Endothelial cell of umbilical vein (primary cell): ENCODE measurements at regions not wholly inside any gene's neighbourhood (a gene's known extent, or its start where the extent isn't known, plus 50 kb on each side); places are given as distances from the start of the nearest gene placed in this dataset.

Experiments used
- BruUV-seq: library from RNA; stranded (reverse); fragments of 400-500 nt; replicated peaks from 2 replicates; lab custom pipeline; 2021; lab: Mats Ljungman, UMichigan
- CTCF ChIA-PET: fragments of 300-600, 350-600 bp; sonication (Branson Sonifier 250); formaldehyde crosslinking; loops from one replicate; lab custom pipeline; 2021; ENCODE audit warnings: antibody characterized with exemption, inconsistent platforms; lab: Charles Lee
- POLR2A ChIA-PET: fragments of 300-600, 350-600 bp; sonication (Branson Sonifier 250); formaldehyde crosslinking; loops from one replicate; lab custom pipeline; 2021; ENCODE audit warnings: antibody characterized with exemption, inconsistent platforms; lab: Charles Lee
- DNase-seq: peaks from one replicate; pipeline ENCODE4 v3.0.0-alpha.2; 2011; ENCODE audit warnings: low read depth, low spot score
- FAIRE-seq: peaks from 2 replicates; lab custom pipeline; 2011; peaks lifted over from hg19 to GRCh38; lab: Jason Lieb, UNC
- H2AFZ ChIP-seq: 2 replicates; pipeline ENCODE4 v1.6.0; 2012; ENCODE audit warnings: low read depth, low read length, control low read depth, inconsistent platforms
- H3K27ac ChIP-seq: 2 replicates; pipeline ENCODE4 v1.5.1; 2011; ENCODE audit warnings: low read depth, mild to moderate bottlenecking, control low read depth, low read length, moderate library complexity; ENCODE audit not compliant: insufficient read depth
- H3K27me3 ChIP-seq, 2 experiments: 2 replicates each; pipeline versions ENCODE4 v1.6.0 to v1.6.1; 2011; ENCODE audit warnings: low read length in 2 of 2, mixed read lengths in 1 of 2; ENCODE audit not compliant: control insufficient read depth in 2 of 2, insufficient read depth in 2 of 2
- H3K36me3 ChIP-seq, 2 experiments: 2 replicates in 1 of 2; 3 replicates in 1 of 2; pipeline ENCODE4 v1.5.1; 2011; ENCODE audit warnings: low read length in 2 of 2, mild to moderate bottlenecking in 1 of 2, moderate library complexity in 1 of 2; ENCODE audit not compliant: control insufficient read depth in 2 of 2, insufficient read depth in 2 of 2; ENCODE audit errors: extremely low read depth in 1 of 2
- H3K4me1 ChIP-seq: 3 replicates; pipeline ENCODE4 v1.5.1; 2011; ENCODE audit warnings: mild to moderate bottlenecking, low read length; ENCODE audit not compliant: control insufficient read depth, insufficient read depth; ENCODE audit errors: extremely low read depth
- H3K4me2 ChIP-seq: 2 replicates; pipeline ENCODE4 v1.6.1; 2011; ENCODE audit warnings: low read length, control low read depth, mixed read lengths; ENCODE audit not compliant: insufficient read depth
- H3K4me3 ChIP-seq, 3 experiments: fragments of 200-600 bp in 1 of 3; sonication (generic), shearing (Covaris generic) in 1 of 3; replicated peaks in 1 of 3; 2 replicates each; pipeline ENCODE4 v1.5.1; 2011 to 2016; ENCODE audit warnings: control low read depth in 3 of 3, low read length in 3 of 3, mild to moderate bottlenecking in 2 of 3, inconsistent platforms in 1 of 3, low read depth in 1 of 3, moderate library complexity in 1 of 3; ENCODE audit not compliant: insufficient read depth in 1 of 3
- H3K79me2 ChIP-seq: 2 replicates; pipeline ENCODE4 v1.6.0; 2012; ENCODE audit warnings: low read length, inconsistent platforms; ENCODE audit not compliant: control insufficient read depth, insufficient read depth
- H3K9ac ChIP-seq: replicated peaks from 2 replicates; pipeline ENCODE3; 2011; ENCODE audit warnings: low read length, control low read depth; ENCODE audit not compliant: insufficient read depth; ENCODE audit errors: extremely low read depth
- H3K9me1 ChIP-seq: replicated peaks from 3 replicates; pipeline ENCODE4 v1.6.0; 2011; ENCODE audit warnings: mild to moderate bottlenecking, low read length; ENCODE audit not compliant: control insufficient read depth, insufficient read depth; ENCODE audit errors: extremely low read depth
- H3K9me3 ChIP-seq: replicated peaks from 2 replicates; pipeline ENCODE4 v1.5.1; 2012; ENCODE audit warnings: low read length, inconsistent platforms; ENCODE audit not compliant: control insufficient read depth, insufficient read depth
- H4K20me1 ChIP-seq: replicated peaks from 2 replicates; pipeline ENCODE3; 2011; ENCODE audit warnings: mild to moderate bottlenecking, low read length; ENCODE audit not compliant: control insufficient read depth, insufficient read depth; ENCODE audit errors: extremely low read depth
- CTCF ChIP-seq, 2 donors: IDR thresholded peaks; 1 replicate in 1 of 2; 2 replicates in 1 of 2; pipeline ENCODE4 v1.5.1; 2011; ENCODE audit warnings: low read length in 2 of 2, mild to moderate bottlenecking in 2 of 2, moderate library complexity in 2 of 2, control low read depth in 1 of 2, inconsistent platforms in 1 of 2, low read depth in 1 of 2; ENCODE audit not compliant: insufficient read depth in 1 of 2; ENCODE audit errors: extremely low read depth in 1 of 2
- EZH2 ChIP-seq: IDR thresholded peaks from 2 replicates; pipeline ENCODE4 v1.6.1; 2012; ENCODE audit warnings: borderline replicate concordance, low read depth, mild to moderate bottlenecking, moderate library complexity, low read length, inconsistent platforms; ENCODE audit not compliant: severe bottlenecking
- JUN ChIP-seq: IDR thresholded peaks from 2 replicates; pipeline ENCODE4 v1.6.1; 2011; ENCODE audit warnings: borderline replicate concordance, low read depth; ENCODE audit not compliant: insufficient read length, insufficient read depth
- MAX ChIP-seq: IDR thresholded peaks from 2 replicates; pipeline ENCODE4 v1.6.1; 2011; ENCODE audit not compliant: insufficient read depth, insufficient read length
- MYC ChIP-seq: IDR thresholded peaks from one replicate; pipeline ENCODE4 v1.6.1; 2011; ENCODE audit warnings: mild to moderate bottlenecking, low read depth, low read length
- POLR2A ChIP-seq: IDR thresholded peaks from 2 replicates; pipeline ENCODE4 v1.6.1; 2012; ENCODE audit warnings: low read depth, mild to moderate bottlenecking, control low read depth, low read length
- POLR2AphosphoS5 ChIP-seq: IDR thresholded peaks from 2 replicates; pipeline ENCODE4 v1.6.1; 2012; ENCODE audit warnings: low read depth, mild to moderate bottlenecking, control low read depth, low read length, moderate library complexity; ENCODE audit not compliant: insufficient read depth
- dilution Hi-C: fragments of 300-500 bp; cut with MboI; formaldehyde crosslinking; loops from one replicate; pipeline ENCODE4 v1.15.0; 2019; ENCODE audit warnings: low sequenced_read_pairs; ENCODE audit not compliant: extremely low pct_ligation_motif_present
- intact Hi-C: fragments of 100-400 bp; cut with micrococcal nuclease; formaldehyde crosslinking; loops from one replicate; pipeline ENCODE4 v1.10.0; 2022

GRCh38 chr20:52892023-52892422 lies 80.1 kb upstream of the TSHZ2 start:
- intact Hi-C loops, result no loop called here
- Histone ChIP-seq H3K4me2 (no peak overlapping the region), H3K4me1 (no peaks in the 10 kb centered on the region), H2AFZ (no peak overlapping the region), H3K9me1 (no peaks in the 10 kb centered on the region), H3K4me3 (no peak overlapping the region), H3K27me3 (no peaks in the 10 kb centered on the region), H3K9ac (no peak overlapping the region), H4K20me1 (no peaks in the 10 kb centered on the region), H3K79me2 (no peaks in the 10 kb centered on the region), H3K36me3 (no peaks in the 10 kb centered on the region), H3K9me3 (no peaks in the 10 kb centered on the region), H3K27ac (no peak overlapping the region)
- POLR2A ChIA-PET, result no interaction called here
- dilution Hi-C loops, result no loop called here
- DNase-seq, result no peak
- no TSS peak for BruUV-seq
- FAIRE-seq, result no peak
- CTCF ChIA-PET, result no interaction called here
- TF ChIP-seq JUN (no peak), POLR2AphosphoS5 (no peak)

- no TSS peak for BruUV-seq
- Histone ChIP-seq H3K9me1 (no peaks in the 10 kb centered on the region), H3K27me3 (no peaks in the 10 kb centered on the region), H4K20me1 (no peaks in the 10 kb centered on the region), H3K9me3 (no peaks in the 10 kb centered on the region), H2AFZ (no peak overlapping the region), H3K4me1 (no peaks in the 10 kb centered on the region), H3K4me3 (no peak overlapping the region), H3K27ac (no peak overlapping the region), H3K9ac (no peak overlapping the region), H3K36me3 (no peaks in the 10 kb centered on the region), H3K4me2 (no peak overlapping the region), H3K79me2 (no peaks in the 10 kb centered on the region)
- TF ChIP-seq CTCF (IDR thresholded peaks at IDR 0.05; ENCODE audit: extremely low read depth in 1 of 2, insufficient read depth in 1 of 2, low read depth in 1 of 2, low read length in 2 of 2) (no peak), EZH2 (no peak), POLR2AphosphoS5 (no peak), MAX (no peak), POLR2A (no peak), MYC (no peak), JUN (no peak)
- FAIRE-seq (no peak), DNase-seq (no peak)
- ChIA-PET POLR2A (no interaction called here), CTCF (no interaction called here)
- intact Hi-C loops, result no loop called here
- dilution Hi-C loops, result no loop called here
These were observed 82.0 kb upstream of the TSHZ2 start for GRCh38 chr20:52890130-52890529.
